Activated CD4-positive, alpha-beta T cell treated with anti-CD3 and anti-CD28 coated beads for 36 hours (primary cell): ENCODE measurements at regions not wholly inside any gene's neighbourhood (a gene's known extent, or its start where the extent isn't known, plus 50 kb on each side); places are given as distances from the start of the nearest gene placed in this dataset.
A peak's percentile ranks its signal among the peaks of the same experiment; 100 is the strongest.
"Not testable (repeated sequence)": the region's sequence is repeated elsewhere in the genome, so short reads cannot be mapped to it uniquely, and the experiment has no call there.

ENCODE experiments used
- ATAC-seq: fragments of 200-7000 bp; cut with Tn5 transposase; one replicate; pipeline ENCODE4 v1.10.0; 2021; ENCODE audit warnings: mild to moderate bottlenecking, moderate library complexity
- CTCF ChIA-PET: fragments of 350-600 bp; sonication (Branson Sonifier 250); formaldehyde crosslinking; loops from one replicate; lab custom pipeline; 2021; ENCODE audit warnings: antibody characterized with exemption; lab: Charles Lee
- POLR2A ChIA-PET: fragments of 350-600 bp; sonication (Branson Sonifier 250); formaldehyde crosslinking; loops from one replicate; lab custom pipeline; 2021; ENCODE audit warnings: antibody characterized with exemption, inconsistent platforms; lab: Charles Lee
- DNase-seq: peaks from one replicate; pipeline ENCODE4 v3.0.0-alpha.2; 2020
- H3K27ac Mint-ChIP-seq: one replicate; pipeline ENCODE4 v1.8.0; 2021; ENCODE audit warnings: mixed read lengths
- H3K27me3 Mint-ChIP-seq: one replicate; pipeline ENCODE4 v1.8.0; 2021; ENCODE audit warnings: mixed read lengths
- H3K36me3 Mint-ChIP-seq: one replicate; pipeline ENCODE4 v1.8.0; 2021; ENCODE audit warnings: low read depth, mixed read lengths
- H3K4me1 Mint-ChIP-seq: one replicate; pipeline ENCODE4 v1.8.0; 2021; ENCODE audit warnings: mixed read lengths
- H3K4me3 Mint-ChIP-seq: one replicate; pipeline ENCODE4 v1.8.0; 2021; ENCODE audit warnings: mild to moderate bottlenecking, moderate library complexity, mixed read lengths
- H3K9me3 Mint-ChIP-seq: one replicate; pipeline ENCODE4 v1.8.0; 2021; ENCODE audit warnings: low read depth, mixed read lengths
- intact Hi-C, 2 experiments: fragments of 100-400 bp; cut with DNase I in 1 of 2; cut with micrococcal nuclease in 1 of 2; formaldehyde crosslinking; loops; one replicate each; pipeline versions ENCODE4 v1.14.2 to v1.15.1; 2022 to 2024; cut with DNase I, micrococcal nuclease

DNA sequence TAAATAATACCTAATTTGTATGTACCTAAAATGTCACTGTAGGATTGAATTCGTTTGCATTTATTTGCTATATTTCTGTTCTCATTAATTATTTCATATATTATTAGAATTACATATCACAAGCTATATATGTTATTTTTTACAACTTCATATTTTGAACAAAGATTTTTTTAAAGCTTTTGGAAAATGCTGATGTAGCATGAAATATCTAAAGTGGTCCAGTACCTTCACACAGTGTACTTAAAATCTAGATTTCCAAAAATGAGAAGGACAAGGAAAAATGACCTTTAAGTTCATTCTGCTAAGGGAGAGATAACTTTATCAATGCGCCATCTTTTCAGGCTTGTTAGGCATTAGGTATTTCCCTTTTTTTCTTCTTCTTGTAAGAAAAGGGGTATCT, 71.8 kb downstream of the LARP7 start:
- ATAC-seq (no peak), DNase-seq (no peak)
- Mint-ChIP-seq H3K4me1 (peaks cover 19% of the 10 kb centered on the region), H3K27ac (no peak overlapping the region), H3K9me3 (no peaks in the 10 kb centered on the region), H3K4me3 (no peak overlapping the region), H3K27me3 (peaks cover 33% of the 10 kb centered on the region), H3K36me3 (no peaks in the 10 kb centered on the region)
- CTCF ChIA-PET: no interaction called here
- intact Hi-C loops: no loop called here
- POLR2A ChIA-PET: no interaction called here

DNA sequence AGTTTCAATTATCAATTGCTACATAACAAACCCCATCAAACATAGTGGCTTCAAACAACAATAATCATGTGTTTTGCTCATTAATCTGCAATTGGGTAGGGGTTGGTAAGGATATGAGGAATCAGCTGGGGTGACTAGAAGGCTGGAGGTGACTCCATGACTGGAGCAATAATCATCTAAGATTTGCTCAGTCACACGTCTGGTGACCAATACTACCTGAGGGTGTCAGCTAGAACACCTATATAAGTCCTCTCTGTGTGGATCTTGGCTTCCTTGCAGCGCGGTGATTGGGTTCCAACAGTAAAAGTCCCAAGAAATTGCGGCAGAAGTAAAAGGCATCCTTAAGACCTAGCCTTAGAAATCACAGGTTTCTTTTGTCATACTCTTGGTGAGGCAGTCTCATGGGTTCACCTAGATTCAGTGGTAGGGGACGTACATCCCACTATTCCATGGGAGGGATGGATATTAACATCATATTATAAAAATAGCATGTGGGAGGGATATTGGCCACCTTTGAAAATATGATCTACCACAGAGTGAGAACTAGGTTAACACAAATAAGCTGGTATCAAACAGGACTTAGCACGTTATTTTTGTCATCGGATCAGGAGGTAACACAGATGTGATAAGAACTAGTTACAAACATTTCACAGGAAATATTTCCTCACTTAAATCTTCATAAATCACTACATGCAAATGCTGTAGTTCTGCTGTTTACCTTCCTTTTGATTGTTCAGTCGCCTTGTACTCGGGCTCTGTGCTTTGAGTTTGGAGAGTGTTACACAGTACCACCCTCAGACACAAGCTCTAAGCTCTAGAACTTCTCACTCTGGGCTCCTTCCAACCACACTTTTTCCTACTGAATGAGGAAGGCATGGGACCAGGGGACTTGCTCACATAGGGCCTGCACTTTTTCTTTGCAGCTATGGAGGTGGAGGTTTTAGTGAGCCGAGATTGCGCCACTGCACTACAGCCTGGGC, 78.3 kb downstream of the LARP7 start:
- ChIA-PET CTCF (interaction anchor here (0.6 to 0.7 kb wide), 2 partner anchors 47 to 208 kb away, joined by 3 read pairs; no protein-coding TSS in a partner anchor), POLR2A (no interaction called here)
- DNase-seq (no peak), ATAC-seq (no peak)
- no peak overlapping the region for H3K4me3 Mint-ChIP-seq
- peaks cover 14% of the 10 kb centered on the region for H3K27me3 Mint-ChIP-seq
- no peaks in the 10 kb centered on the region for H3K9me3 Mint-ChIP-seq
- H3K36me3 Mint-ChIP-seq: no peaks in the 10 kb centered on the region
- H3K27ac Mint-ChIP-seq: no peak overlapping the region
- H3K4me1 Mint-ChIP-seq: no peaks in the 10 kb centered on the region
- intact Hi-C loops: no loop called here

DNA sequence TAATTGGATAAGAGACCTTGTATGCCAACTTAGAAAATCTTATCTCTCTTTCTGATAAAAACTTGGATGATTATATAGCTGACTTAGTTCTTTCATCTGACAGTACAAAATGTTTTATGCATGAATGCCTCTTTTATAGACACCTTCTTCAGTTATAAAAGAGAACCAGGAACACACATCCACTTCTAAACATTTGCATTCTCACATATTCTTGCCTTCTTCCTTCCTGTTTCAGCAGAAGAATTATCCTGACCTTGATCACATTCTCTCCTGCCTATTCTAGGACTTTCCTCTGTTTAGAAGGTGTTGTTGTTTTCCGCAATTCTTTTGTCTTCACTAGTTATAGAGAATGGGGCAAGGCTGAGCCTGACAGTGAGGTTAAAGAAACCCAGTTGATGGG, 80.9 kb downstream of the LARP7 start:
- Mint-ChIP-seq H3K36me3 (no peaks in the 10 kb centered on the region), H3K27ac (no peak overlapping the region), H3K4me3 (no peak overlapping the region), H3K9me3 (no peaks in the 10 kb centered on the region), H3K4me1 (no peaks in the 10 kb centered on the region), H3K27me3 (peaks cover 19% of the 10 kb centered on the region)
- DNase-seq (no peak), ATAC-seq (no peak)
- intact Hi-C loops: no loop called here
- POLR2A ChIA-PET: no interaction called here
- CTCF ChIA-PET: interaction anchor here (0.6 to 0.8 kb wide), 3 partner anchors 20 to 646 kb away, joined by 3 to 4 read pairs (median 3); no protein-coding TSS in a partner anchor

DNA sequence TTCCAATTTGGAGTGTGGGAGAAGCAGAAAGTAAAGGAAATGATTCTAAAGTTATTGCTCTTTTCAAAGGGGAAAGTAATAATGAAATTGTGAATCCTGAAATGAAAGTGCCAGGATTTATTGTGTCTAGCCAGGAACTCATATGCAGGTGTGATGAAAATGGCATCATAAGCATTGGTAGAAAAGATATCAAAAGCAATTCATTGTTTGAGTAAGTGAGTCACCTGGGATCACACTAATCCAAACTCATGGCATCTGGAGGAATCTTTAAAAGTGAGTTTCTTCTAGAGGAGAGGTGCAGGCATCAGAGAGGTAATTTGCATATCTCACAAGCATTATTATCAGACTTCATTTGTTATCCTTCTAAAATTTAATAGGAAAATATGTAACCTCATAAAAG, 84.7 kb downstream of the LARP7 start:
- ChIA-PET CTCF (no interaction called here), POLR2A (no interaction called here)
- no peak for DNase-seq
- no peak for ATAC-seq
- peaks cover 19% of the 10 kb centered on the region for H3K27me3 Mint-ChIP-seq
- H3K4me1 Mint-ChIP-seq: no peaks in the 10 kb centered on the region
- no peak overlapping the region for H3K27ac Mint-ChIP-seq
- no peaks in the 10 kb centered on the region for H3K36me3 Mint-ChIP-seq
- no peak overlapping the region for H3K4me3 Mint-ChIP-seq
- no peaks in the 10 kb centered on the region for H3K9me3 Mint-ChIP-seq
- intact Hi-C loops: no loop called here

DNA sequence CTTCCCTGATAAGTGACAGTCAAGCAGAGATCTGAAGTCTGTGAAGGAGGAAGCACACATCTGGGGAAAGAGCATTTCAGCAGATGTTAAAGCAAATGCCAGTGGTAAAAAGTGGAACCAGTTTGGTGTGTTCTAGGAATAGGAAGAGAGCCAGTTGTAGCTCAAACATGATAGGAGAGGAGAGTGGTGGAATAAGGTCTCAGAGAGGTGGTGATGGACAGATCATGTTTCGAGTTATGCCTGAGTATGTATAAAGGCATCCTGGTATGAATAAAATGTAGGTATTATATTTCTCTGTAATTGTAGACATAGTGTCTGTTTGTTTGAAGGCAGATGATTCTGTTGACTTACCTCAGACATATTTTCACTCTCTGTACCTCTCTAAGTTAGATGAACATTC, 89.1 kb downstream of the LARP7 start:
- ATAC-seq: no peak
- no peak for DNase-seq
- Mint-ChIP-seq H3K36me3 (no peaks in the 10 kb centered on the region), H3K4me1 (no peaks in the 10 kb centered on the region), H3K27ac (no peak overlapping the region), H3K27me3 (peaks cover 9% of the 10 kb centered on the region), H3K9me3 (no peaks in the 10 kb centered on the region), H3K4me3 (no peak overlapping the region)
- CTCF ChIA-PET: no interaction called here
- intact Hi-C loops: no loop called here
- POLR2A ChIA-PET: no interaction called here

DNA sequence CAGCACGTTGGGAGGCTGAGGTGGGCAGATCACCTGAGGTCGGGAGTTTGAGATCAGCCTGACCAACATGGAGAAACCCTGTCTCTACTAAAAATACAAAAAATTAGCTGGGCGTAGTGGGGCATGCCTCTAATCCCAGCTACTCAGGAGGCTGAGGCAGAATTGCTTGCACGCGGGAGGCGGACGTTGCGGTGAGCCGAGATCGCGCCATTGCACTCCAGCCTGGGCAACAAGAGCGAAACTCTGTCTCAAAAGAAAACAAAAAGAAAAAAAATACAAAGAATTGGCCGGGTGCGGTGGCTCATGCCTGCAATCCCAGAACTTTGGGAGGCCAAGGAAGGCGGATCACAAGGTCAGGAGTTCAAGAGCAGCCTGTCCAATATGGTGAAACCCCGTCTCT, 90.8 kb downstream of the LARP7 start:
- CTCF ChIA-PET, H3K4me3 Mint-ChIP-seq, H3K36me3 Mint-ChIP-seq, intact Hi-C loops, H3K27ac Mint-ChIP-seq, H3K27me3 Mint-ChIP-seq, POLR2A ChIA-PET, H3K9me3 Mint-ChIP-seq, DNase-seq, ATAC-seq, H3K4me1 Mint-ChIP-seq: not testable (repeated sequence)

DNA sequence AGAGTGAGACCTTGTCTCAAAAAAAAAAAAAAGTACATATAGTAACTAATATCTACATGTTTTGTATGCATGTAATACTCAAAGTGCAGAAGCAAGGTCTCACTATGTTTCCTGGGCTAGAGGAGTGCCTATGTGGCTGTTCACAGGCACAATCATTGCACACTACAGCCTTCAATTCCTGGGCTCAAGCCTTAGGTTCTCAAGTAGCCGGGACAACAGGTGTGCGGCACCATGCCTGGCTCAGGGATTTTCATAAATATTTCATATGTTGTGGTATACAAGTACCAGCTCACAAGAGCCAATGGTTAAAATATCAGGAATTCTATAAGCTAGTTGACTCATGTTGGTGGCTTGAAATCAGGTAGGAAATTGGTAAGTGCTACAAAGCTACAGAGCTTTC, 94.8 kb downstream of the LARP7 start:
- ChIA-PET CTCF (interaction anchor here (1.0 kb wide), 1 partner anchor 11 kb away, joined by 4 read pairs; no protein-coding TSS in a partner anchor), POLR2A (interaction anchor here (0.6 to 0.7 kb wide), 2 partner anchors 28 to 224 kb away, joined by 5 to 9 read pairs; no protein-coding TSS in a partner anchor)
- intact Hi-C loops: loop anchor here in 1 of 2 experiments (10.0 kb wide), 2 partner anchors 497 to 607 kb away; partner anchors contain the start of gene AP1AR
- Mint-ChIP-seq H3K4me3 (no peak overlapping the region), H3K36me3 (no peaks in the 10 kb centered on the region), H3K27ac (no peak overlapping the region), H3K4me1 (peaks cover 16% of the 10 kb centered on the region), H3K27me3 (no peaks in the 10 kb centered on the region), H3K9me3 (no peaks in the 10 kb centered on the region)
- DNase-seq: no peak
- no peak for ATAC-seq

DNA sequence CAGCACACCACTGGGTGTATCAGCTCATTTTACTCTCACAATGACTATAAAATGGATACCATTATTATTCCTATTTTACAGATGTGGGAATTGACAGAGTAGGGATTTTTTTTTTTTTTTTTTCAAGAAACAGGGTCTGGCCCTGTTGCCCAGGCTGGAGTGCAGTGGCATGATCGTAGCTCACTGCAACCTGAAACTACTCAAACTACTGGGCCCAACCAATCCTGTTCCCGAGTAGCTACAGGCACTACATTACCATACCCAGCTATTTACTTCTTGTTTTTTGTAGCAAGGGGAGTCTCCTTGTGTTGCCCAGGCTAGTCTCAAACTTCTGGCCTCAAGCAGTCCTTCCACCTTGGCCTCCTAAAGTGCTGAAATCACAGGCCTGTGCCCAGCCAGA, 95.2 kb downstream of the LARP7 start:
- intact Hi-C loops: loop anchor here in 1 of 2 experiments (10.0 kb wide), 2 partner anchors 497 to 607 kb away; partner anchors contain the start of gene AP1AR
- ATAC-seq: no peak
- CTCF ChIA-PET: interaction anchor here (0.6 to 1.0 kb wide), 2 partner anchors 11 to 77 kb away, joined by 3 to 4 read pairs; no protein-coding TSS in a partner anchor
- POLR2A ChIA-PET: interaction anchor here (0.6 to 0.7 kb wide), 2 partner anchors 27 to 225 kb away, joined by 5 to 9 read pairs; no protein-coding TSS in a partner anchor
- Mint-ChIP-seq H3K4me3 (no peak overlapping the region), H3K4me1 (peaks cover 18% of the 10 kb centered on the region), H3K9me3 (no peaks in the 10 kb centered on the region), H3K36me3 (no peaks in the 10 kb centered on the region), H3K27ac (no peak overlapping the region), H3K27me3 (no peaks in the 10 kb centered on the region)
- no peak for DNase-seq

DNA sequence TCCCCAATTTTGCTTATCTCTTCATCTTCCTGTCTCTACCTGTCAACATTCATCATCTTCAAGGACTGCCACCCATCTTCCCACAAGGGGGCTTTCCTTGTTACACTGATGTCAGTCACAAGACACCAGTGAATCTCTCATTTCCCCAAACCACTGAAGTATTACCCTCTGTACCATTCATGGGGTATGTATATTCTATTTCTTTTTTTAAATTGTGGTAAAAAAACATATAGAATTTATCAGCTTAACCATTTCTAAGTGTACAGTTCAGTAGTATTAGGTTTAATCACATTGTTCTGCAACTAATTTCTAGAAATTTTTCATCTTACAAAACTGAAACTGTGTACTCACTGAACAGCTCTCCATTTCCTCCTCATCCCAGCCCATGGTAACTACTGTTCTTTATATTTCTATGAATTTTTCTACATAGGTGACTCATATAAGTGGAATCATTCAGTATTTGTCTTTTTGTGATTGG, 98.6 kb downstream of the LARP7 start:
- ChIA-PET POLR2A (interaction anchor here (0.6 kb wide), 1 partner anchor 55 kb away, joined by 3 read pairs; no protein-coding TSS in a partner anchor), CTCF (interaction anchor here (1.1 kb wide), 1 partner anchor 27 kb away, joined by 6 read pairs; no protein-coding TSS in a partner anchor)
- Mint-ChIP-seq H3K4me1 (peaks cover 18% of the 10 kb centered on the region), H3K27ac (peak overlapping the region; percentile 72), H3K27me3 (no peaks in the 10 kb centered on the region), H3K4me3 (no peak overlapping the region), H3K9me3 (no peaks in the 10 kb centered on the region), H3K36me3 (no peaks in the 10 kb centered on the region)
- intact Hi-C loops: loop anchor here in 1 of 2 experiments (1.0 to 10.0 kb wide), 4 partner anchors 98 to 611 kb away; partner anchors contain the start of genes AP1AR and LARP7
- DNase-seq: peak; percentile 23
- ATAC-seq: peak; percentile 94

DNA sequence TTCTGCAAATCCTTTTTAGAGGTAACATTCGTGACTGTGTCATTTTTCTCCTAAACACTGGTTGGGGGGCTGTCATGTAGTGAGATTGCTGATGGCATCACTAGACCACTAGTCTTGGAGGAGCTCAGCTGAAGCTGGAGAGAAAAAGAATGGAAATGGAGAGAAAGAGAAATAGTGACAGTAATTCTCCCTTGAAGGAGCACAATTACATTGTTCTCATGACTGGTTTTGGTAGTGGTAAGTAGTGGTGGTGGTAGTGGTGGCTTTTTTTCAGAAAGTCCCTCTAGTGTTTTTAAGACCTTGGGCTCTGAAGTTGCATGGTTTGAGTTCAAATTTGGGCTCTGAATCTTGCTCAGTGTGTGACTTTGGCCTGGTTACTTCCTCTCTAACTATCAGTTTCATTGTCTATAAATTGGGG, 99.8 kb downstream of the LARP7 start:
- ATAC-seq: peak; percentile 6
- intact Hi-C loops: loop anchor here in 1 of 2 experiments (5.0 to 10.0 kb wide), 3 partner anchors 464 to 612 kb away; partner anchors contain the start of gene AP1AR
- peak; percentile 10 for DNase-seq
- H3K4me3 Mint-ChIP-seq: no peak overlapping the region
- no peaks in the 10 kb centered on the region for H3K36me3 Mint-ChIP-seq
- H3K9me3 Mint-ChIP-seq: no peaks in the 10 kb centered on the region
- peaks cover 18% of the 10 kb centered on the region for H3K4me1 Mint-ChIP-seq
- ChIA-PET POLR2A (no interaction called here), CTCF (no interaction called here)
- peak overlapping the region; percentile 15 for H3K27ac Mint-ChIP-seq
- no peaks in the 10 kb centered on the region for H3K27me3 Mint-ChIP-seq

DNA sequence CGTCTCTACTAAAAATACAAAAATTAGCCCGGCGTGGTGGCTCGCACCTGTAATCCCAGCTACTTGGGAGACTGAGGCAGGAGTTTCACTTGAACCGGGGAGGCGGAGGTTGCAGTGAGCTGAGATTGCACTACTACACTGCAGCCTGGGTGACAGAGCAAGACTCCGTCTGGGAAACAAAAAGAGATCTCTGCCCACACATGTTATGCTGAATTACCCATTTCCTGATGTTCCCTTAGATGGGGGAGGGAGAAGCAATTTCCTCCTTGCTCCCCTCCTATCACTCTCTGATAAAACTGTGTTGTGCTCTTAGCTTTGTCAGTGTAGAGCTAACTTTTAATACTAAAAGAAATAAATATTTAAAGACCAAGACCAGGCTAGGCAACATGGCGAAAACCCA, 102.5 kb downstream of the LARP7 start:
- ChIA-PET CTCF (interaction anchor here (0.6 to 1.7 kb wide), 5 partner anchors 13 to 58 kb away, joined by 3 to 8 read pairs (median 4); no protein-coding TSS in a partner anchor), POLR2A (no interaction called here)

More for the DNA sequence above, 102.5 kb downstream of the LARP7 start:
- intact Hi-C loops: loop anchor here in 1 of 2 experiments (5.0 to 10.0 kb wide), 3 partner anchors 467 to 615 kb away; partner anchors contain the start of gene AP1AR
- H3K4me1 Mint-ChIP-seq: peaks cover 18% of the 10 kb centered on the region
- H3K27ac Mint-ChIP-seq: no peak overlapping the region
- DNase-seq (no peak), ATAC-seq (no peak)
- no peaks in the 10 kb centered on the region for H3K9me3 Mint-ChIP-seq
- H3K27me3 Mint-ChIP-seq: no peaks in the 10 kb centered on the region
- H3K4me3 Mint-ChIP-seq: no peak overlapping the region
- H3K36me3 Mint-ChIP-seq: no peaks in the 10 kb centered on the region
